ENCODE measurements at regions not wholly inside any gene's neighbourhood (a gene's known extent, or its start where the extent isn't known, plus 50 kb on each side); places are given as distances from the start of the nearest gene placed in this dataset.
A peak's percentile ranks its signal among the peaks of the same experiment; 100 is the strongest.

- DNase-seq (ENCODE audit: low read depth in 1 of 2, low spot score in 2 of 2): no peak
Observed at GRCh38 chr6:55696501-55696900, 117.5 kb upstream of the HMGCLL1 start.

GRCh38 chr6:55696041-55696440, 117.0 kb upstream of the HMGCLL1 start:
- Histone ChIP-seq H3K9me3 (replicated peaks) (no peaks in the 10 kb centered on the region), H3K36me3 (no peaks in the 10 kb centered on the region), H3K4me1 (replicated peaks) (peaks cover 12% of the 10 kb centered on the region), H3K27ac (no peak overlapping the region), H3K27me3 (replicated peaks) (no peaks in the 10 kb centered on the region), H3K4me3 (no peak overlapping the region)
- no peak for DNase-seq (ENCODE audit: low read depth in 1 of 2, low spot score in 2 of 2)

More at GRCh38 chr6:55696501-55696900, 117.5 kb upstream of the HMGCLL1 start:
- no peaks in the 10 kb centered on the region for H3K9me3 ChIP-seq (replicated peaks)
- no peaks in the 10 kb centered on the region for H3K36me3 ChIP-seq
- H3K4me1 ChIP-seq (replicated peaks): peaks cover 12% of the 10 kb centered on the region
- no peak overlapping the region for H3K27ac ChIP-seq
- H3K27me3 ChIP-seq (replicated peaks): no peaks in the 10 kb centered on the region
- H3K4me3 ChIP-seq: no peak overlapping the region

- Histone ChIP-seq H3K27me3 (replicated peaks) (no peaks in the 10 kb centered on the region), H3K36me3 (no peaks in the 10 kb centered on the region), H3K27ac (no peak overlapping the region), H3K4me1 (replicated peaks) (peaks cover 12% of the 10 kb centered on the region), H3K9me3 (replicated peaks) (no peaks in the 10 kb centered on the region), H3K4me3 (no peak overlapping the region)
- no peak for DNase-seq (ENCODE audit: low read depth in 1 of 2, low spot score in 2 of 2)
Observed at GRCh38 chr6:55694759-55695158, 115.8 kb upstream of the HMGCLL1 start.

GRCh38 chr6:55694148-55694547, 115.2 kb upstream of the HMGCLL1 start:
- Histone ChIP-seq H3K27ac (no peak overlapping the region), H3K4me1 (replicated peaks) (peaks cover 12% of the 10 kb centered on the region), H3K27me3 (replicated peaks) (no peaks in the 10 kb centered on the region), H3K9me3 (replicated peaks) (no peaks in the 10 kb centered on the region), H3K36me3 (no peaks in the 10 kb centered on the region), H3K4me3 (no peak overlapping the region)
- peak; percentile 67 to 71 for DNase-seq (ENCODE audit: low read depth in 1 of 2, low spot score in 2 of 2)

GRCh38 chr6:55679503-55679902, 100.5 kb upstream of the HMGCLL1 start:
- H3K4me3 ChIP-seq: no peak overlapping the region
- H3K27me3 ChIP-seq (replicated peaks): no peaks in the 10 kb centered on the region
- DNase-seq (ENCODE audit: low read depth in 1 of 2, low spot score in 2 of 2): no peak
- no peaks in the 10 kb centered on the region; the same call in 1 of the 2 replicates for H3K4me1 ChIP-seq (replicated peaks)
- H3K27ac ChIP-seq: no peak overlapping the region
- no peaks in the 10 kb centered on the region for H3K36me3 ChIP-seq
- no peaks in the 10 kb centered on the region; the same call in 1 of the 2 replicates for H3K9me3 ChIP-seq (replicated peaks)

GRCh38 chr6:55678330-55679224, 99.6 kb upstream of the HMGCLL1 start:
- Histone ChIP-seq H3K4me1 (replicated peaks) (no peaks in the 10 kb centered on the region; the same call in 1 of the 2 replicates), H3K27ac (no peak overlapping the region), H3K27me3 (replicated peaks) (no peaks in the 10 kb centered on the region), H3K36me3 (no peaks in the 10 kb centered on the region), H3K9me3 (replicated peaks) (no peaks in the 10 kb centered on the region; the same call in 1 of the 2 replicates), H3K4me3 (no peak overlapping the region)
- DNase-seq (ENCODE audit: low read depth in 1 of 2, low spot score in 2 of 2): peak in 1 of 2 experiments; percentile 4

- DNase-seq (ENCODE audit: low read depth in 1 of 2, low spot score in 2 of 2): no peak
- Histone ChIP-seq H3K36me3 (no peaks in the 10 kb centered on the region), H3K4me1 (replicated peaks) (no peaks in the 10 kb centered on the region; the same call in 1 of the 2 replicates), H3K27ac (no peak overlapping the region), H3K27me3 (replicated peaks) (no peaks in the 10 kb centered on the region), H3K4me3 (no peak overlapping the region), H3K9me3 (replicated peaks) (no peaks in the 10 kb centered on the region; the same call in 1 of the 2 replicates)
Observed at GRCh38 chr6:55676736-55677135, 97.7 kb upstream of the HMGCLL1 start.

GRCh38 chr6:55675941-55676340, 96.9 kb upstream of the HMGCLL1 start:
- DNase-seq (ENCODE audit: low read depth in 1 of 2, low spot score in 2 of 2): no peak
- Histone ChIP-seq H3K36me3 (no peaks in the 10 kb centered on the region), H3K4me1 (replicated peaks) (no peaks in the 10 kb centered on the region; the same call in 1 of the 2 replicates), H3K27ac (no peak overlapping the region), H3K9me3 (replicated peaks) (no peaks in the 10 kb centered on the region), H3K4me3 (no peak overlapping the region), H3K27me3 (replicated peaks) (no peaks in the 10 kb centered on the region)

GRCh38 chr6:55674672-55675071, 95.7 kb upstream of the HMGCLL1 start:
- Histone ChIP-seq H3K27ac (no peak overlapping the region), H3K9me3 (replicated peaks) (no peaks in the 10 kb centered on the region), H3K4me1 (replicated peaks) (no peaks in the 10 kb centered on the region; the same call in 1 of the 2 replicates), H3K27me3 (replicated peaks) (no peaks in the 10 kb centered on the region), H3K4me3 (no peak overlapping the region), H3K36me3 (no peaks in the 10 kb centered on the region)
- no peak for DNase-seq (ENCODE audit: low read depth in 1 of 2, low spot score in 2 of 2)

- H3K36me3 ChIP-seq: no peaks in the 10 kb centered on the region
- H3K27ac ChIP-seq: no peak overlapping the region
- no peaks in the 10 kb centered on the region for H3K4me1 ChIP-seq (replicated peaks)
- no peak for DNase-seq (ENCODE audit: low read depth in 1 of 2, low spot score in 2 of 2)
- H3K9me3 ChIP-seq (replicated peaks): no peaks in the 10 kb centered on the region
- H3K4me3 ChIP-seq: no peak overlapping the region
- no peaks in the 10 kb centered on the region for H3K27me3 ChIP-seq (replicated peaks)
Observed at GRCh38 chr6:55670850-55671413, 91.9 kb upstream of the HMGCLL1 start.

- Histone ChIP-seq H3K4me1 (replicated peaks) (no peaks in the 10 kb centered on the region), H3K27ac (no peak overlapping the region), H3K4me3 (no peak overlapping the region), H3K36me3 (no peaks in the 10 kb centered on the region), H3K27me3 (replicated peaks) (no peaks in the 10 kb centered on the region), H3K9me3 (replicated peaks) (no peaks in the 10 kb centered on the region)
- DNase-seq (ENCODE audit: low read depth in 1 of 2, low spot score in 2 of 2): no peak
Observed at GRCh38 chr6:55669028-55669427, 90.0 kb upstream of the HMGCLL1 start.

GRCh38 chr6:55668591-55668990, 89.6 kb upstream of the HMGCLL1 start:
- Histone ChIP-seq H3K27me3 (replicated peaks) (no peaks in the 10 kb centered on the region), H3K4me1 (replicated peaks) (no peaks in the 10 kb centered on the region), H3K27ac (no peak overlapping the region), H3K36me3 (no peaks in the 10 kb centered on the region), H3K4me3 (no peak overlapping the region), H3K9me3 (replicated peaks) (no peaks in the 10 kb centered on the region)
- no peak for DNase-seq (ENCODE audit: low read depth in 1 of 2, low spot score in 2 of 2)

GRCh38 chr6:55667341-55667740, 88.3 kb upstream of the HMGCLL1 start:
- Histone ChIP-seq H3K27ac (no peak overlapping the region), H3K4me3 (no peak overlapping the region), H3K4me1 (replicated peaks) (no peaks in the 10 kb centered on the region), H3K36me3 (no peaks in the 10 kb centered on the region), H3K9me3 (replicated peaks) (no peaks in the 10 kb centered on the region), H3K27me3 (replicated peaks) (no peaks in the 10 kb centered on the region)
- no peak for DNase-seq (ENCODE audit: low read depth in 1 of 2, low spot score in 2 of 2)

- DNase-seq (ENCODE audit: low read depth in 1 of 2, low spot score in 2 of 2): no peak
- Histone ChIP-seq H3K27ac (no peak overlapping the region), H3K36me3 (no peaks in the 10 kb centered on the region), H3K27me3 (replicated peaks) (no peaks in the 10 kb centered on the region), H3K4me1 (replicated peaks) (no peaks in the 10 kb centered on the region), H3K4me3 (no peak overlapping the region), H3K9me3 (replicated peaks) (no peaks in the 10 kb centered on the region)
Observed at GRCh38 chr6:55666606-55667225, 87.7 kb upstream of the HMGCLL1 start.
